Ectodermal cell (in vitro differentiated cells): ENCODE measurements at regions not wholly inside any gene's neighbourhood (a gene's known extent, or its start where the extent isn't known, plus 50 kb on each side); places are given as distances from the start of the nearest gene placed in this dataset.

Experiments
- H3K27ac ChIP-seq: 2 replicates; pipeline ENCODE4 v1.7.0; 2013; ENCODE audit warnings: mild to moderate bottlenecking, low read depth, low read length; ENCODE audit not compliant: insufficient read depth, poor library complexity, severe bottlenecking
- H3K27me3 ChIP-seq: 2 replicates; pipeline ENCODE4 v1.7.0; 2013; ENCODE audit warnings: mild to moderate bottlenecking, low read length; ENCODE audit not compliant: insufficient read depth, control insufficient read depth, poor library complexity, severe bottlenecking
- H3K36me3 ChIP-seq: one replicate; pipeline ENCODE4 v1.7.0; 2013; ENCODE audit warnings: low read length; ENCODE audit not compliant: control insufficient read depth, insufficient read depth
- H3K4me1 ChIP-seq: one replicate; pipeline ENCODE4 v1.7.0; 2013; ENCODE audit warnings: low read length; ENCODE audit not compliant: control insufficient read depth, insufficient read depth
- H3K4me3 ChIP-seq: 2 replicates; pipeline ENCODE4 v1.7.0; 2013; ENCODE audit warnings: low read depth, low read length, control low read depth; ENCODE audit not compliant: insufficient read depth
- H3K9me3 ChIP-seq: 2 replicates; pipeline ENCODE4 v1.7.0; 2013; ENCODE audit warnings: mild to moderate bottlenecking, low read length, moderate library complexity; ENCODE audit not compliant: control insufficient read depth
- WGBS, 2 experiments: methylation state at CpG; one replicate each; pipeline ENCODE4 v1.1.7; 2013; ENCODE audit warnings: missing lambda C conversion rate in 2 of 2; 5-methylcytosine and 5-hydroxymethylcytosine counted together

- H3K4me1 ChIP-seq: no peaks in the 10 kb centered on the region
- no peaks in the 10 kb centered on the region for H3K9me3 ChIP-seq
- H3K4me3 ChIP-seq: no peak overlapping the region
- no peak overlapping the region for H3K27ac ChIP-seq
- H3K27me3 ChIP-seq: no peaks in the 10 kb centered on the region
- 82 to 90% methylated on average over 3 of the region's 3 CpGs for WGBS, 2 experiments
- H3K36me3 ChIP-seq: no peaks in the 10 kb centered on the region
Observed at GRCh38 chr3:181358562-181358961, 353.2 kb upstream of the SOX2 start.

DNA sequence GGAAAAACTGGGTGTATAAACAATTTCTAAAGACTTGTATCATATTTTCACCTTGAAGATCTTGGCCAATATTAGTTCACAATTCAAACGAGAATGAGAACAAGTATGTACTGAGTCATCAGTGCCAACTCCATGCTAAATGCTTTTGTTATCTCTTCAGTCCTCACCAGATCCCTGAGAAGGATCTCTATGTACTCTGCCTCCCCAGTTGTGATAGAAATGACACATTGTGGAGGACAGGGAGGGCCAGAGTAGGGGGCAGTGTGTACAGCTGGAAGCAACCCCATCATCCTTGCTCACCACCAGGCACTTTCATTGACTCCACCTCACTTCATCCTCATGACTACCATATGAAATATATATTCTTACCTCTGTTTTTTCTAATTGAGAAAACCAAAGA lies 353.7 kb upstream of the SOX2 start:
- no peaks in the 10 kb centered on the region for H3K9me3 ChIP-seq
- no peak overlapping the region for H3K4me3 ChIP-seq
- H3K27ac ChIP-seq: no peak overlapping the region
- 97% methylated on average over 1 of the region's 1 CpG for WGBS, 2 experiments
- H3K36me3 ChIP-seq: no peaks in the 10 kb centered on the region
- H3K4me1 ChIP-seq: no peaks in the 10 kb centered on the region
- no peaks in the 10 kb centered on the region for H3K27me3 ChIP-seq

DNA sequence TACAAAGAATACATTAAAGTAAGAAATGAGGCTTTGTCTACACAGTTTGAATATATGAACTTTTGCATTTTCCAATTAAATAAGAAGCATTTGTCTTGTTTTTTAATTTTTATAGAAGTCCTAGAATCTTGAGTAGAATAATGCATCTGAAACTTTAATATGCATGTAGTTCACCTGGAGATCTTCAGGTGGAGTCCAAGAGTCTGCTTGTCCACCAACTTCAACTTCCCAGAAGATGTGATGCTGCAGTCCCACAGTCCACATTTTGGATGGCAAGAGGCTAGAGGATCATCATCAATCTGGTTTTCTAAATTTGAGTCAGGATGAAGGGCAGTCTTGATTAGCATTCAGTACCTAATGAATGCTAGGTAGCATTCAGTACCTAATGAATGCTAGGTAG lies 357.6 kb upstream of the SOX2 start:
- no peaks in the 10 kb centered on the region for H3K9me3 ChIP-seq
- no peaks in the 10 kb centered on the region for H3K36me3 ChIP-seq
- no peaks in the 10 kb centered on the region for H3K4me1 ChIP-seq
- no peak overlapping the region for H3K27ac ChIP-seq
- H3K27me3 ChIP-seq: no peaks in the 10 kb centered on the region
- no peak overlapping the region for H3K4me3 ChIP-seq

DNA sequence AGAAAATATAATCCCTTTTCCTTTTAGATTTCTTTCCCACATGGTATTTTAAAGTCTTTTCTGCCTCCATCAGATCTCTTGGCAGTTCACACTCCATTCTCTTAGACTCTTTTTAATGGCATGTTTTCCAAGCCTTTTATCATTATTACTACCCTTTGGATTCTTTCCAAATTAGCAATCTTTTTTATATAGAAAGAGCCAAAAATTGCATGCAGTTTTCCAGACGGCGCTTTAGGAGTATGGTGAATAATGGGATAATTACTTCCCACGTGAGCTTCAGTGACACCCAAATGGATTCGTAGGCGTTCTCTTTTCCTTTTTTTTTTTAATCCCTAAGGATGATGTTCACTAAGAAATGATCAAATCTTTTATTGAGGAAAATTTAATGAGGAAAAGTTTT lies 354.8 kb upstream of the DNAJC19 start:
- 87 to 98% methylated on average over 5 of the region's 5 CpGs for WGBS, 2 experiments
- no peaks in the 10 kb centered on the region for H3K36me3 ChIP-seq
- no peak overlapping the region for H3K4me3 ChIP-seq
- H3K9me3 ChIP-seq: no peaks in the 10 kb centered on the region
- no peaks in the 10 kb centered on the region for H3K27me3 ChIP-seq
- H3K27ac ChIP-seq: no peak overlapping the region
- H3K4me1 ChIP-seq: no peaks in the 10 kb centered on the region

DNA sequence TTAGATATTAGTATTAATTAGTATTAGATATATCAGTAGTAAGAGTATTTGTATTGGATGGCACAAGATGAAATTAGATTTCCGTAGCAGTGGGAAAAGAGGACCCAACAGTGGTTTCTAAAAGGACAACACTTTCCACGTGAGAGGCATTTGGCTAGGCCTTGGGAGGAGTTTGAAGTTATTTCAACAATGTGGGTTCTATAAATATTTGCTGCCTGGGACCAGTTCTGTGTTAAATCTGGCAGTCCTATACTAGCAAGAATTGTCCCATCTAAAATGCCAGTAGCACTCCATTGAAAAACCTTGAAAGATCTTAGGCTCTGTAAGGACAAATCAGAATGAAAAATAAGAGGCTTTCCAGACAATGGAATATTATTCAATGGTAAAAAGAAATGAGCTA lies 347.1 kb upstream of the DNAJC19 start:
- no peaks in the 10 kb centered on the region for H3K4me1 ChIP-seq
- no peaks in the 10 kb centered on the region for H3K36me3 ChIP-seq
- no peaks in the 10 kb centered on the region for H3K27me3 ChIP-seq
- WGBS, 2 experiments: 85 to 90% methylated on average over 2 of the region's 2 CpGs
- no peaks in the 10 kb centered on the region for H3K9me3 ChIP-seq
- H3K27ac ChIP-seq: no peak overlapping the region
- no peak overlapping the region for H3K4me3 ChIP-seq

DNA sequence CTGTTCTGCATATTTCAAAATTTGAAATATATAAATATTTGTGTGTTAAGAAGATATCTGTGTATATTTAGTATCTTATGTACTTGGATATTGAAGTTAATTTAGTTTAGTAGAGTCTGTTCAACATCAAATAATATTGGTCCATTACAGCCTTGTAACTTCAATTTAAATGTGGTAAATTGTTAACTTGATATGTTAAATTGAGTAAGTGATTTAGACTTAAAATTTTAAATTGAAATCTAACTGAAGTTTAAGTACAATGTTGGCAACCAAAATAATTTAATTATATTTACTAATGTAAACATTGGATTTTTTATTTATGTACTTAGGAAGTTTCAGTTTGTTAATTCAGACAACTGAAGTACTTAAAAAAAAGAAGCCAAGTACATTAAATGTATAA lies 343.9 kb upstream of the DNAJC19 start:
- Histone ChIP-seq H3K27ac (no peak overlapping the region), H3K4me3 (no peak overlapping the region), H3K9me3 (no peaks in the 10 kb centered on the region), H3K27me3 (no peaks in the 10 kb centered on the region), H3K36me3 (no peaks in the 10 kb centered on the region), H3K4me1 (no peaks in the 10 kb centered on the region)

- Histone ChIP-seq H3K4me1 (peaks cover 4% of the 10 kb centered on the region), H3K27ac (no peak overlapping the region), H3K4me3 (no peak overlapping the region), H3K9me3 (no peaks in the 10 kb centered on the region), H3K27me3 (no peaks in the 10 kb centered on the region), H3K36me3 (no peaks in the 10 kb centered on the region)
- 87 to 91% methylated on average over 5 of the region's 5 CpGs for WGBS, 2 experiments
Observed at GRCh38 chr3:181330821-181331563, 341.5 kb upstream of the DNAJC19 start.

GRCh38 chr3:181330257-181330656 lies 340.7 kb upstream of the DNAJC19 start:
- Histone ChIP-seq H3K27ac (no peak overlapping the region), H3K36me3 (no peaks in the 10 kb centered on the region), H3K27me3 (no peaks in the 10 kb centered on the region), H3K9me3 (no peaks in the 10 kb centered on the region), H3K4me1 (peaks cover 4% of the 10 kb centered on the region), H3K4me3 (no peak overlapping the region)
- 84 to 99% methylated on average over 3 of the region's 3 CpGs for WGBS, 2 experiments

DNA sequence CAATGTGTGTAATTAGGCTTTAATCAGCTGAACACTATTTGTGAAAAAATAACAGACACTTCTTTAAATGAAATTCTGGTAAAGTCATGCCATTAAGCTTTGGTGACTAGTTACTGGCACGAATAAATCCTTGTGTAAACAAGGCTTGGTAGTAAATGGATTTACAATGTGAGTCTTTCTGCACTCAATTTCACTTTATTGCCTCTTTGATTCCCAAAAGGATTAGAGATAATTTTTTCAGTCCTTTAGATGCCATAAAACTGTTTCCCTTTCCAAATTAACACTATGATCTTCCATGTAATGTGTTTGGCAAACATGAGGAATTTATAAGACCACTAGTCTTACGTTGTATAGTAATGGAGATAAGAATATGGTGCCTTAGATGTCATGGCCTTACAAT lies 339.5 kb upstream of the DNAJC19 start:
- H3K9me3 ChIP-seq: no peaks in the 10 kb centered on the region
- WGBS, 2 experiments: 85 to 89% methylated on average over 2 of the region's 2 CpGs
- no peaks in the 10 kb centered on the region for H3K36me3 ChIP-seq
- no peaks in the 10 kb centered on the region for H3K27me3 ChIP-seq
- H3K4me1 ChIP-seq: peaks cover 4% of the 10 kb centered on the region
- no peak overlapping the region for H3K4me3 ChIP-seq
- H3K27ac ChIP-seq: no peak overlapping the region

GRCh38 chr3:181328346-181328745 lies 338.8 kb upstream of the DNAJC19 start:
- no peak overlapping the region for H3K4me3 ChIP-seq
- H3K27ac ChIP-seq: no peak overlapping the region
- no peaks in the 10 kb centered on the region for H3K27me3 ChIP-seq
- no peaks in the 10 kb centered on the region for H3K36me3 ChIP-seq
- H3K9me3 ChIP-seq: no peaks in the 10 kb centered on the region
- peaks cover 4% of the 10 kb centered on the region for H3K4me1 ChIP-seq
- 88 to 97% methylated on average over 5 of the region's 5 CpGs for WGBS, 2 experiments

GRCh38 chr3:181327349-181327748 lies 337.8 kb upstream of the DNAJC19 start:
- Histone ChIP-seq H3K27me3 (no peaks in the 10 kb centered on the region), H3K4me1 (peaks cover 4% of the 10 kb centered on the region), H3K4me3 (no peak overlapping the region), H3K9me3 (no peaks in the 10 kb centered on the region), H3K36me3 (no peaks in the 10 kb centered on the region), H3K27ac (no peak overlapping the region)
- WGBS, 2 experiments: 46 to 52% methylated on average over 4 of the region's 4 CpGs
